Ovary (tissue), 3 donors: ENCODE measurements at regions not wholly inside any gene's neighbourhood (a gene's known extent, or its start where the extent isn't known, plus 50 kb on each side); places are given as distances from the start of the nearest gene placed in this dataset.
"Not testable (repeated sequence)": the region's sequence is repeated elsewhere in the genome, so short reads cannot be mapped to it uniquely, and the experiment has no call there.

Experiments used
- CTCF ChIP-seq, 3 donors: fragments of 450-650 bp in 2 of 3; fragments of 200-600 bp in 1 of 3; IDR thresholded peaks; one replicate each; pipeline versions ENCODE4 v1.5.1 to v1.8.0; 2016 to 2022; ENCODE audit warnings: antibody characterized with exemption in 3 of 3, mild to moderate bottlenecking in 1 of 3
- EP300 ChIP-seq: sonication (generic); formaldehyde crosslinking; IDR thresholded peaks from one replicate; pipeline ENCODE4 v1.6.1; 2017; ENCODE audit warnings: antibody characterized with exemption
- donor health status: DM: no; HTN: no; CAD: no.

DNA sequence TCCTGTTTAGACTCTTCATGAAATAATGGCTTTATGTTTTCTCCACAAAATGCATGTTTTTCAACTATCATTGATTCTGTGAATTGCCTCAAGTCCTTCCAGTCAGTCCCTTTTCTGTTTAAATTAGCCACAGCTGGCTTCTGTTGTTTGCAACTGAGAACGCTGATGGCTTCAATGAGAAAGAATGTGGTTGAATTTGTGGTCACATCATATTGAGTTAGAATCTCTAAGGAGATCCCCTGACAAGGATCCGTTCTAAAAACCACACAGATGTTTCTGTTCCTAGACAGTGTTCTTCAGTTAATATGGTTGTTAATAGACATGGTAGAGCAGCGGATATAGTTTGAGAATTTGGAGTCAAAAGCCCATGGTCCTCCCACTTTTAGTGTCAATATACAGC lies 323.6 kb upstream of the NOTCH2NLA start:
- TF ChIP-seq CTCF (IDR thresholded peaks at IDR 0.05); EP300: not testable (repeated sequence)
